ENCODE measurements at regions not wholly inside any gene's neighbourhood (a gene's known extent, or its start where the extent isn't known, plus 50 kb on each side); places are given as distances from the start of the nearest gene placed in this dataset.

DNA sequence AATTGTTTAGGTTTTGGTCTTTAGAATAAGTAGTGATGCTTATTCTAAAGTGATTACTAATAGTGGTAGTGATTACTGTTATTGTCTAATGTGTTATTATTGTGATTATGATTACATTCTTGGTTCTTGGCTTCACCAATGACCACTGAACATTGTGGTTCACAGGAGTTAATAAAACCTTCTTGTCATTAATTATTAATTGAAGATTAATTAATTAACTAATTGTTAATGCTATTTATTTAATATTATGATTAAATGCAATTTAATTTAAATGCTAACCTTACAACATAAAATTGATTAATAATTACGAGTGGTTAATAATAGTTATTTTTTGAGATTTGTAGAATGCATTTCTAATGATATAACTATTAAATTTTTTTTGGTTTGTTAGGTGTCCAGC is 747.7 kb upstream of the POM121L12 start:
- H3K36me3 ChIP-seq (ENCODE audit: low read depth), result no peaks in the 10 kb centered on the region
- H3K4me1 ChIP-seq (ENCODE audit: low read depth), result no peaks in the 10 kb centered on the region
- H3K4me3 ChIP-seq, result no peak overlapping the region
- intact Hi-C loops (cut with DNase I, micrococcal nuclease), result no loop called here
- ATAC-seq (no peak), DNase-seq (no peak)
- H3K9me3 ChIP-seq, result no peaks in the 10 kb centered on the region
- TF ChIP-seq, protein P1, sequence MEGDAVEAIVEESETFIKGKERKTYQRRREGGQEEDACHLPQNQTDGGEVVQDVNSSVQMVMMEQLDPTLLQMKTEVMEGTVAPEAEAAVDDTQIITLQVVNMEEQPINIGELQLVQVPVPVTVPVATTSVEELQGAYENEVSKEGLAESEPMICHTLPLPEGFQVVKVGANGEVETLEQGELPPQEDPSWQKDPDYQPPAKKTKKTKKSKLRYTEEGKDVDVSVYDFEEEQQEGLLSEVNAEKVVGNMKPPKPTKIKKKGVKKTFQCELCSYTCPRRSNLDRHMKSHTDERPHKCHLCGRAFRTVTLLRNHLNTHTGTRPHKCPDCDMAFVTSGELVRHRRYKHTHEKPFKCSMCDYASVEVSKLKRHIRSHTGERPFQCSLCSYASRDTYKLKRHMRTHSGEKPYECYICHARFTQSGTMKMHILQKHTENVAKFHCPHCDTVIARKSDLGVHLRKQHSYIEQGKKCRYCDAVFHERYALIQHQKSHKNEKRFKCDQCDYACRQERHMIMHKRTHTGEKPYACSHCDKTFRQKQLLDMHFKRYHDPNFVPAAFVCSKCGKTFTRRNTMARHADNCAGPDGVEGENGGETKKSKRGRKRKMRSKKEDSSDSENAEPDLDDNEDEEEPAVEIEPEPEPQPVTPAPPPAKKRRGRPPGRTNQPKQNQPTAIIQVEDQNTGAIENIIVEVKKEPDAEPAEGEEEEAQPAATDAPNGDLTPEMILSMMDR (IDR thresholded peaks at IDR 0.05), result no peak

DNA sequence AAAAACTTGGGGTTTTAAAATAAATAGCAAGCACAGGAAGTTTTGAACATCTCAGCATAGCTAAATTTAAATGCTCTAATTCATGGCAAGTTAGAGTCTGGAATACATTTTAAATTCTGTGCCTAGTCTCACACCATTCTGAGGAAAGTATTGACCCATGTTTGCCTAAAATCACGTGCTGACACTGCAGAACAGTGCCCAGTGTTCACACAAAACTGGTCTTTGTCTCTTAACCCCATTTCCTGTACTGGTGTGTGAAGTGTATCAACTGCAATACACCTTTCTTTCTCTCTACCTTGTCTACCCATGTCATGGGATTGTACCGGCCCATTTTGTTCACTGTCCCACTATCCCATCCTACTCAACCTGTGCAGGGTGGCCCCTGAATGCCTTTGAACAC is 749.7 kb upstream of the POM121L12 start:
- no peaks in the 10 kb centered on the region for H3K9me3 ChIP-seq
- TF ChIP-seq, protein P1 (IDR thresholded peaks at IDR 0.05), result no peak
- intact Hi-C loops (cut with DNase I, micrococcal nuclease), result no loop called here
- no peak overlapping the region for H3K4me3 ChIP-seq
- ATAC-seq (no peak), DNase-seq (no peak)
- no peaks in the 10 kb centered on the region for H3K36me3 ChIP-seq (ENCODE audit: low read depth)
- no peaks in the 10 kb centered on the region for H3K4me1 ChIP-seq (ENCODE audit: low read depth)

GRCh38 chr7:52283335-52283734 is 752.1 kb upstream of the POM121L12 start:
- TF ChIP-seq, protein P1 (IDR thresholded peaks at IDR 0.05), result no peak
- H3K4me1 ChIP-seq (ENCODE audit: low read depth), result no peaks in the 10 kb centered on the region
- DNase-seq (no peak), ATAC-seq (no peak)
- H3K9me3 ChIP-seq, result no peaks in the 10 kb centered on the region
- intact Hi-C loops (cut with DNase I, micrococcal nuclease), result no loop called here
- no peaks in the 10 kb centered on the region for H3K36me3 ChIP-seq (ENCODE audit: low read depth)
- no peak overlapping the region for H3K4me3 ChIP-seq

DNA sequence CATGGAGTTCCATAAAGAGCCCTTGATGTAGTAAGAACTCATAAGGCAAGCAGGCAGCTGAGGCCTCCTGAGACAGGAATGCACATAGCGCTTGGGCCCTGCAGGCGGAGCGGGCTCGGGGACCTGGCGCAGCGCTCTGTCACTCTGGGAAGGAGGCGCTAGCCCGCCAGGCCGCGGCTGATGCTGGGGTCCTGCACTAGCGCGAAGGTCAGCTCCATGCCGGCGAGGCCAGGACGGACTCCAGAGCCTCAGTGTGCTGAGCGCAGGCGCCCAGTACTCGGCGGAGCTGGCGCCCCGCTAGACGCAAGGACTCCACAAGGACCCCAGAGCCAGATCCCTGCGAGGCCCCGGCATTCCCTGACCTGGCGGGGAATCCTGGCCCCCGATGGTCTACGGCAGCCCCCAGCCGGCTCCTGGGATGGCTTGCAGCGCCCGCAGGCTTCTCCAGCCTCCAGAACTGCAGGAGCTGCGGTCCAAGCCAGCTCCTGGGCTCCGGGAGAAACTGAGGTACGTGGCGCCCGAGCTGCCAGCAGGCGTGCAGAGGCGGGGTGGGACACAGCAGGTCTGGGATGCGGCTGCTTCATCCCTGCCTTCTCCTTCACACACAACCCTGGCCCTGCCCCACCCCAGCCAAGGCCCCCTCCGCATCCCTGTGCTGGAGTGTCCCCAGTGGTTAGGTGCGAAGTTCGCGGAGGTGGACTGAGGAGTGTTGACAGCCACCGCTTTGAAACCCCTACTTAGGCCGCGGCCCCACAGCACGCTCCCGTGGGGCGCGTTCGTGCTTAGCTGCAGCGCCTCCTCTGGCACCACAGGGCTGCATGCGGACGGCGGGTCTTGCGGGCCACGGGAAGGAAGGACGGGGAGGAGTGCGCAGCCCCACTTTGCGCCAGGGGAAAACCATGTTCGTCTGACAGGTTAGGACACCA is 761.5 kb upstream of the POM121L12 start:
- ATAC-seq (peak; percentile 20), DNase-seq (no peak)
- Histone ChIP-seq H3K4me1 (ENCODE audit: low read depth) (no peaks in the 10 kb centered on the region), H3K4me3 (no peak overlapping the region), H3K36me3 (ENCODE audit: low read depth) (no peaks in the 10 kb centered on the region), H3K9me3 (no peaks in the 10 kb centered on the region)
- intact Hi-C loops (cut with DNase I, micrococcal nuclease), result no loop called here
- TF ChIP-seq, protein P1 (IDR thresholded peaks at IDR 0.05), result no peak

DNA sequence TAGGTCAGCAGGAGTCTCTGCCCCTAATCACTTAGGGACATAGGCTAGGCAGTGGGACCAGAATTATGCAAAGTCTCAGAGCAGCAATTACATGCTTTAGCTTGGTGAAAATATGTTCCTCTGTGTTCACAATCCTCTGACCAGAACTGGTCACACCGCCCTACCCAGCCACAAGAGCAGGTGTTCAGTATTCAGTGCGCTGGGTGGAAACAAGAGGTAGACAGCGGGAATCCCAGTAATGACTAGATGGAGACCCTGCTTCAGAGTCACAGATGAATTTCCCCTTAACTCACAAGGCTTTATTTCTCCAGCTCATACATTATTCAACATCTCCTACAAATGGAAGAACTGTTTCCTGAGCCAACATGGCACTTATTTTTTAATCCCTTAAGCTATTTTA is 763.7 kb upstream of the POM121L12 start:
- TF ChIP-seq, protein P1 (IDR thresholded peaks at IDR 0.05), result no peak
- no peaks in the 10 kb centered on the region for H3K36me3 ChIP-seq (ENCODE audit: low read depth)
- H3K4me3 ChIP-seq, result no peak overlapping the region
- DNase-seq, result no peak
- no peaks in the 10 kb centered on the region for H3K4me1 ChIP-seq (ENCODE audit: low read depth)
- no peaks in the 10 kb centered on the region for H3K9me3 ChIP-seq
- intact Hi-C loops (cut with DNase I, micrococcal nuclease), result no loop called here
- no peak for ATAC-seq
